GM19043 (cell line): ENCODE measurements at regions not wholly inside any gene's neighbourhood (a gene's known extent, or its start where the extent isn't known, plus 50 kb on each side); places are given as distances from the start of the nearest gene placed in this dataset.

Source experiments
- ATAC-seq: cut with Tn5 transposase; IDR thresholded peaks from one replicate; pipeline ENCODE4 v1.9.1; 2021; ENCODE audit warnings: low read depth; ENCODE audit not compliant: unreplicated experiment

GRCh38 chr9:18421391-18421790 is 52.6 kb upstream of the ADAMTSL1 start:
- no peak for ATAC-seq

DNA sequence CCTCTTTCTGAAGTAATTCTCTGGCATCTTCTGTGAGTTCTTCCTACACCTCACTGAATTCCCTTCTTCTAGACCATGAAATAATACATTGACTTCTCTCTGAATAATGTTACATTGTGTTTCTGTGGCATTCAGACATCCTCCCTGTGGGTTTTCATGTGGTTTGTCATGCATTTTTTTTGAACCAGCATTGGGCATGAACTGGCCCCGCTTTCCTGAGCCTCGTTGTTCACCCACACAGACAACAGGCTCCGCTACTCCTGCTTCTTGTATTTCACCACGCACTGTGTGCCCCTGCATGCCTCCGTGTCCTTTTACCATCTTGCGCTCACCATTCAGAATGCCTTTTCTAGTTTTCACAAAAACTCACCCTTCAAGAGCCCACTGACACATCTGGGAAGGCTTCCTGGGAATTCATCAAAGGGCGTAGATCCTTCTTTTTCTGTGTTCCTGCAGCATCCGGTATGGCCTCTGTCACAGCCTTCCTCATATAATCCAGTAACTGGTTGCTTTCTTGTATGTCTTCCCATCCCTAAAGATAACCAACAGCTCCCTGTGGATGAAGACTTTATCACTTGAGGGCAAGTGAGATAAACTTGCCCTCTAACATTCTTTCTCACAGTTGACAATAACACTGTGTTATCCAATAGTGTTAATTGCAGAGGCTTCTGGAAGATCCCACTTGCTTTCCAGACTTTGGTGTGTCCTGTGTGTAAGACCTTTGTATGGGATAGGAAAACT is 51.5 kb upstream of the ADAMTSL1 start:
- ATAC-seq, result no peak

DNA sequence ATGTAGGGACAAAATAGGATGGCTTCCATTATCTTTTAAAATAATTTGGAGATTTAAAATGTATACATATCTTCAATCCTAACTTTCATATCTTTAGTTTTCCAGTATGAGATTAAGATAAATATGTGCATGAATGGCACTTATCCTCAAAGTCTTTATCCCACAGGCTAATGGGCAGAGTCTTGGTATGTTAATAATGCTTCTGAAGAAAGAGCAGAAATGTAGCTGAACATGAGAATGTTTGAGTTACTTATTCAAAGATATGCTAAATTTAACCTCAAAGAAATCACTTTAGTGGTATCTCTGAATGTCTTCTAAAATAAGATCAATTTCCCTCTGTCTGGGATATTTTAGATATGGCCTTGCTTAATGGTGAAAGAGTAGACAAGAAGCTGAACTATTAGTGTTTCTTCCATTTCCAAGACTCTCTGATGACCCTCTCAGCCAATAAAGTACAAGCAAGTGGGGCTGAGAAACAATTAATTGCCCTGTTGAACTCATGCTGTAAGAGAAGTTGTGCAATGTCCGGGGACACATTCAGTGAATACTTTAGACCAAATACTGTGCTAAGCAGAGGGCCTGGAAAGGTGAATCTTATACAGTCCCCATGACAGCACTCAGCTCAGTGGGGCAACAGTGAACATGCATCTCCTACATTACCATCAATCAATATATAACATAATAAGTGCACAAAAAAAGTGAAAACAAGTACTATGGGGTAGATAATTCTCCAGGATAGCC is 50.0 kb upstream of the ADAMTSL1 start:
- ATAC-seq, result no peak
